ENCODE measurements at regions not wholly inside any gene's neighbourhood (a gene's known extent, or its start where the extent isn't known, plus 50 kb on each side); places are given as distances from the start of the nearest gene placed in this dataset.

- TF ChIP-seq CTCF (IDR thresholded peaks at IDR 0.05; ENCODE audit: control insufficient read depth, insufficient read depth, low read depth, low read length, missing control alignments), result no peak
- H3K4me3 ChIP-seq (ENCODE audit: control insufficient read depth, low read depth, low read length), result no peak overlapping the region
- no peak for DNase-seq (ENCODE audit: low read depth)
Observed at GRCh38 chr11:57111619-57112018, 70.1 kb upstream of the LRRC55 start.

GRCh38 chr11:57116654-57117053, 65.1 kb upstream of the LRRC55 start:
- DNase-seq (ENCODE audit: low read depth), result no peak

GRCh38 chr11:57120192-57120965, 61.4 kb upstream of the LRRC55 start:
- DNase-seq (ENCODE audit: low read depth), result no peak
- TF ChIP-seq CTCF (IDR thresholded peaks at IDR 0.05; ENCODE audit: control insufficient read depth, insufficient read depth, low read depth, low read length, missing control alignments), result no peak
- H3K4me3 ChIP-seq (ENCODE audit: control insufficient read depth, low read depth, low read length), result no peak overlapping the region

More at GRCh38 chr11:57116654-57117053, 65.1 kb upstream of the LRRC55 start:
- H3K4me3 ChIP-seq (ENCODE audit: control insufficient read depth, low read depth, low read length), result no peak overlapping the region
- peak; percentile 60 for TF ChIP-seq CTCF (IDR thresholded peaks at IDR 0.05; ENCODE audit: control insufficient read depth, insufficient read depth, low read depth, low read length, missing control alignments)

- DNase-seq (ENCODE audit: low read depth), result no peak
- TF ChIP-seq CTCF (IDR thresholded peaks at IDR 0.05; ENCODE audit: control insufficient read depth, insufficient read depth, low read depth, low read length, missing control alignments), result no peak
- H3K4me3 ChIP-seq (ENCODE audit: control insufficient read depth, low read depth, low read length), result no peak overlapping the region
Observed at GRCh38 chr11:57121996-57122395, 59.8 kb upstream of the LRRC55 start.

DNA sequence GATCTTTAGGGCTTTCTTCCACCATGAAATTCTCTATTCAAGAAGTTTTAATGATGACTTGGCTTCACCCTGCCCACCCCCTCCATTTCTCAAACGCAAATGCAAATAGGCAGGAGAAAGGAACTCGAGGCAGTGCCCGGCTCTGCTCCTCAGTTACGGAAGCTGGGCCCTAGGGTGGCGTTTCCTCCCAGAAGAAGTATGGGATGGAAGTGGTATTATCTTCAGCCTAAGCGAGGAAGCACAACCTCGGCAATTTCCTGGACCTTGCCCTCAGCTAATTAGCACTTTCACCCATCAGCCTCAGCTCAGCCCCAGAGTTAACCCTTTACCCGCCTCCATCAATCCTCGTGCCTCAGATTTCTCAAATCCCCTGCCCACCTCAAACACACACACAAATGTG, 58.2 kb upstream of the LRRC55 start:
- no peak for TF ChIP-seq CTCF (IDR thresholded peaks at IDR 0.05; ENCODE audit: control insufficient read depth, insufficient read depth, low read depth, low read length, missing control alignments)
- H3K4me3 ChIP-seq (ENCODE audit: control insufficient read depth, low read depth, low read length), result no peak overlapping the region
- no peak for DNase-seq (ENCODE audit: low read depth)

DNA sequence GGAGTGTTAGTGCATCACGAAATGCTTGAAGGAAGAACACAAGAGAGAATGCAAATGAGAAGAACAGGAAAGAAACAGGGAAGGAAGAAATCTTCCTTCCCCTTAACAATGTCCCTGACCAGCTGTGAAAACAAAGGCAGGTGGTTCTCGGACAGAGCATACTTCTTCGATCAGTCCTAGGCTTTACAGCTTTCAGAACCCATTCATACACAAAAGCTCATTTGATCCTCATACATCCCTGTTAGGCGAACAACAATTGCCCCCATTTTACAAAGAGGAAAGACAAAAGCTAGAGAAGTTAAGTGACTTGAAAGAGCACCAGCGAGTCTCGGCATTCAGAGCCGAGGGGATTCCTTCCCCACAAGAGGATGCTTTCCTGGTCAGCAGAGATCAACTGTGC, 57.2 kb upstream of the LRRC55 start:
- DNase-seq (ENCODE audit: low read depth), result no peak
- no peak overlapping the region for H3K4me3 ChIP-seq (ENCODE audit: control insufficient read depth, low read depth, low read length)
- no peak for TF ChIP-seq CTCF (IDR thresholded peaks at IDR 0.05; ENCODE audit: control insufficient read depth, insufficient read depth, low read depth, low read length, missing control alignments)

Measured in AG09309 (cell line).